GM19455 (cell line): ENCODE measurements at regions not wholly inside any gene's neighbourhood (a gene's known extent, or its start where the extent isn't known, plus 50 kb on each side); places are given as distances from the start of the nearest gene placed in this dataset.
"Not testable (repeated sequence)": the region's sequence is repeated elsewhere in the genome, so short reads cannot be mapped to it uniquely, and the experiment has no call there.

ENCODE experiments used
- ATAC-seq: cut with Tn5 transposase; IDR thresholded peaks from one replicate; pipeline ENCODE4 v1.9.1; 2021; ENCODE audit not compliant: unreplicated experiment

DNA sequence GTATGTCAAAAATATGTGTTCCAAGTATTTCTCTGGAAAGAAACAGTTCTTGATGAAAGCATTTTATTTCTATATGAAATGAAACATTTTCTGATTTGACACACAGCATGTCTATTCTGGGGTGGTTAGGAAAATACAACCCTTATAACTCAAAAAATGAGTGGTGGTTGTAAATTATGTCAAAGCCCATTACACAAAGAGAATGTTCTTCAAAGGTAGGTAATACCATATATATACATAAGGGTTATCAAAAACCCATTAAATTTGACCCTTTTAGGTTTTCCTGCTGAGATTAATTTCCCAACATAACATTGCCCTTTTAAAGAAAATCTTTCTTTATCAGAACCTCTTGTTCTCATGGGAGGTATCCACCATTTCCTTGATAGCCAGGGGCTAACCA, 420.5 kb upstream of the TECRL start:
- ATAC-seq = no peak

DNA sequence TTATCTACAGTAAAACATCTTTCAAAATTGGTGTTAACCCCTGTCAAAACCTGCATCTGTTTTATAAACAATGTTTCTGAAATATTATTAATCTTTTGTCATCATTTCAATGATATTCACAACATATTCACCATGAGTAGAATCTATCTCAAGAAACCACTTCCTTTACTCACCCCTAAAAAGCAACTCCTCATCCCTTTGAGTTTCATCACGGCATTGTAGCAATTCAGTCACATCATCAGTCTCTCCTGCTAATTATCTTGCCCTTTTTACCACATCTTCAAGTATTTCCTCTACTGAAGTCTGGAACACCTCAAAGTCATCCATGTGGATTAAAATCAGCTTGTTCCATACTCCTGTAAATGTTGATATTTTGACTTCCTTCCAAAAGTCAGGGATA, 415.3 kb upstream of the TECRL start:
- no peak for ATAC-seq

DNA sequence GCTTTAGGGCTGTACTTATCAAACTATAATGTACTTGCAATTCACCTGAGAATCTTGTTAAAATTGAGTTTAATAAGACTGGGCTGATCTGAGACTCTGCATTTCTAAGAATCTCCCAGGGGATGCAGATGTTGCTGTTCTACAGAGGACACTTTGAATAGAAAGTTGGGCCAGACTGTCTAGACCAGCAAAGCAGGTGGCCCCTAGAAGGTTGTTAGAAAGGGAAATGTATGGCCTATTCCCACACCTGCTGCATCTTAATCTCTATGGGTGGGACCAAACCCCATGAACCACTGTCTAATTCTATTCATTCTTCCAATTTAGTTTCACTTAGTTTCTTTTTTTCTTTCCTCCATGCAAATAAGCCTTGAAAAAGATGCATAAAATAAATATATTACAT, 413.2 kb upstream of the TECRL start:
- ATAC-seq = no peak

DNA sequence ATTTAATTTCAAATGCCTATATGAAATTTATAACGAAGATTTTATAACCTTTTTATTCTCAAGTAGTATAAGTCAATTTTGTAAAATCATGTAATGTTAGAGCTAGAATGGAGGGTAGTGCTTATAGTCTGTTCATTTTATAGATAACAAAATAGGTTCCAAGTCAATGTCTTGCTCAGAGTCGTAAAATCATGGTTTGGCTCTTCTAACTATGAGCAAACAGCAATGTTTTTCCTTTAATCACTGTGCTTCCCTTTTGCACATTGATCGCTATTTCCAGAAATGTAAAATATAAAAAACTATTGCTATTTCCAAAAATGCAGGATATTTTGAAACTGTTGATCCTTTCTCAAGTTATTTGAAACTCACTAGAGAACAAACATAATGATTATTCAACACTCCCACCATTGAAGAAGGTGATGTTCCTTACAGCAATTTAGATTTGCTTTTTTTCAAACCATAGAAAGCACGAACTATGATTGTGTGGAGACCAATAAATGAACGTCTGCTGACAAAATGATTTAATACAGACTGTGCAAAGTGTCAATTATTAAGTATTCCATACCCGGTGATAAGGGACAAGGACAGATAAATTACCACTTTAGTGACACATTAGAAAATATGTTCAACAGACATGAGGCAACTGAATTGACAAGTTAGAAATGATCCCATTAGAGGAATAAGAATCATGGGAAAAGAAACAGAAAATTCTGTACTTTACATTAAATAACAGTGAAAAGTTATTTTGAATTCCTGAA, 412.1 kb upstream of the TECRL start:
- ATAC-seq = no peak

DNA sequence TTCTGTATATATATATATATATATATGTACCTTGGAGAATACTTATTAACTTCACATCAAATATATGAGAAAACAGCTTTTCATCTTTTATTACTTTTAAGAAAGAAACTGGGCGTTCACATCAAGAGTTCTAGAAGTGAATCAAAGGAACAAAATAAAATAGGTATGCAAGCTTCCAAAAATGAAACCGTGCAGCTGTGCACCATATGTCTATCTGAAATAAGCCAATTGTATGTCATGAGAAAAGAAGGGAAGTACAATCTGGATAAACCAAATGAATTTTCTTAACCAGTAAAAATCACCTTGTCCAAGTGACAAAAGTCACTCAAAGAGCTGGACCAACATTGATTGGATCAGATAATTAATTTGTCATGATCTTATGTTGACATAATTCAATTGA, 405.4 kb upstream of the TECRL start:
- no peak for ATAC-seq

DNA sequence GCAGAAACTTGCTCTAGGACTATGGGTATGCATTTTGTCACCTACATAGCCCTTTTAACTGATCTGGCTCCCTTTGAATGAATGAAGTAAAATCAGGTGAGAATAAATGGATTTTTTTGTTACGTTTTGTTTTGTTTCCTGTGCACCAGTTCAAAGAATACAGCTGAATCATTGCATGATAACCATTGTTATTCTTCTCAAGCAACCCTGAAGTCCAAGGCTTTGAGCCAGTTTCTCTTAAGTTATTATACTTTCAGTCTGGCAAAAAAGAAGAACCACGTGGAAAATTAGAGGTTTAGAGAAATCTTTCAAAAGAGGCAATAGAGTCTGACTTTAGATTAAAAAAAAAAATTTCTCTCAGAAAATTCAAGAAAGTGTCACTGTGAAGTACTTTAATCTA, 398.6 kb upstream of the TECRL start:
- no peak for ATAC-seq

DNA sequence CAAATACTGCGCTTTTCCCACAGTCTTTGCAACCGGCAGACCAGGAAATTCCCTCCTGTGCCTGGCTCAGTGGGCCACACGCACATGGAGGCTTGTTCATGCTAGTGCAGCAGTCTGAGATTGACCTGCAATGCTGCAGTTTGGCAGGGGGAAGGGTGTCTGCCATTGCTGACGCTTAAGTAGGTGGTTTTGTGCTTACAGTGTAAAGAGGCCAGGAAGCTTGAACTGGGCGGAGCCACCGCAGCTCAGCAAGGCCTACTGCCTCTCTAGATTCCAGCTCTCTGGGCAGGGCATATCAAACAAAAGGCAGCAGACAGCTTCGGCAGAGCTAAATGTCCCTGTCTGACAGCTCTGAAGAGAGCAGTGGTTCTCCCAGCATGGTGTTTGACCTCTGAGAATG, 390.5 kb upstream of the TECRL start:
- ATAC-seq = no peak

DNA sequence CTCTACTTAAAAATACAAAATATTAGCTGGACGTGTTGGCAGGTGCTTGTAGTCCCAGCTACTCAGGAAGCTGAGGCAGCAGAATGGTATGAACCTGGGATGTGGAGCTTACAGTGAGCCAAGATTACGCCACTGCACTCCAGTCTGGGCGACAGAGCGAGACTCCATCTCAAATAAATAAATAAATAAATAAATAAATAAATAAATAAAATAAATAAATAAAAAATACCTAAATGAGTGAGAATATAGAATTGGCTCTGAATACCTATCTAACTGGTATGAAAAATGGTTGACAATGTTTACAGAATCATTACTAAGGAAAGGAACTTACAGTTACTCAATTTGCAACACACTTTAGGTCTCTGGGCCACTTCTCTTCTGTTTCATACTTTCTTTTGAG, 389.6 kb upstream of the TECRL start:
- not testable (repeated sequence) for ATAC-seq

DNA sequence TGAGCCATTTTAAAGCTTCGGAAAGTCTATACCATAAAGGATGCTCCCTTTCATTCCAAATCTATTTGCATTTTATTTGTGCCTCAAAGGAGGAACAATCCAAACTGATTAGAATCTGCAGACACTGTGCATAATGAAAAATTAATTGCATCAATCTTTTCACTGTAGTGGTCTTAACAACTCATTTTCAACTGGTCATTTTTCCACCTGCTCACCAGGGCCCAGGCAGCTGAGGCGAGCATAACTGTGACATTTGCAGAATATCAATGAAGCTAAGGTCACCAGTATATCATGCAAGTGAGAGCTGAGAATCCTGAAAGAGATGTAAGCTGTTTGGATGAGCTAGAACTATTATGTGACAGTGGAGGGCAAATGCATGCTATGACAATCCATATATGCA, 387.3 kb upstream of the TECRL start:
- no peak for ATAC-seq

DNA sequence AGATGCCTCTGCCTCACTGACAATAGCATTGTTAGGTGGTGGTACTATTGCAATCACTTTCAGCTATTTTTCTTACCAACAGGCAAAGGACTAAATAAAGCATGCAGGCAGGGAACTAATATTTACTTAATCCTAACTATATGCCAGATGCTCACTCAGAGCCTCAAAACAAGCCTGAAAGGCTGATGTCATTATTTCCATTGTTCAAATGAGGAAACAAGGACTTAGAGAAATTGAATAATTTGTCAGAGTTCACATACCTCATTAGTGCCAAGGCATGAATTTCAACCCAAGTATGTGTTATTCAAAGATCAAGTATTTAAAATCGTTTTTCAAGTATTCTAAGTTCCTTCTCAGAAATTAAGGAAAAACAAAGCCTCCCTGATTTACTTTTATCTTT, 374.9 kb upstream of the TECRL start:
- no peak for ATAC-seq

DNA sequence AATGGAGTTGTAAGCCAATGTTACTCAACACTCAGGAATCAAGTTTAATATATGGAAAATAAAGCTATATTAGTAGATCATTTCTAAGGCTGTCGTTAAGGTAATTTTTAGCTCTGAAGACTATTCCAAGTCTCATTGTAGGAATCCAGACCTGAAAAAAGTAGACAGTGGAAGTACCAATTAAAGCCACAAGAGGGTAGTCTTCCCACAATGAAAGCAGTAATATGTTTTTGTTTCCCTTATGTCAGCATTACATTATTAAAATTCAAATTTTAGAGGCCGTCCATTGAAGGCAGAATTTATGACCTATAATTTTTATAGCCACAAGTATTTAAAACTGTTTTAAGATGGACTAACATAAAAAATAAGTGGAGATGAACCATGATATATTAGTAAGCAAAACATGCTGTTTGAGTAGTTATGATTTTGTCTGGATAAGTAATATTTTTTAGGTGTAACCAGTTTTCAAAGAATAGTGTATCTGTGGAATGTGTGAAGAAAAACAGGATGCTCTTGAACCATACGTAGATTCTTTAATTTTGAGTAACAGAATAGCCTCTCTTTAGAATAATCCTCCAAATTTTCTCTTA, 372.6 kb upstream of the TECRL start:
- peak; percentile 66 for ATAC-seq

DNA sequence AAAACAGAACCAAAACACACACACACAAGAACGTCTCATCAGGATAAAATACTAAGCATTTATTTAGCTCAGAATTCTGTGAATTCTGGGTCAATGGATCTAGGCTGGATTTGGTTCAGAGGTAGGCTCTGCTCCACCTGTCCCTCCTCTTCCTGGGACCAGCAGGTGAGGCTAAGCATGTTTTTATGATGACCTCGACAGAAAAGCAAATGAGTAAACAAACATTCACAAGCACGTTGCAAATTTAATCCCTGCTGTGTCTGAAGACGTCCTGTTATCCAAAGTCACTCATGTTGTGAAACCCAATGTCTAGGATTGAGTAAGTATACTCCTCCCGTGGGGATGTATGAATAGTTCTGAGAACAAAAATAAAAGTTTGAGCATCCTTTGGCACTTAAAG, 371.4 kb upstream of the TECRL start:
- no peak for ATAC-seq

DNA sequence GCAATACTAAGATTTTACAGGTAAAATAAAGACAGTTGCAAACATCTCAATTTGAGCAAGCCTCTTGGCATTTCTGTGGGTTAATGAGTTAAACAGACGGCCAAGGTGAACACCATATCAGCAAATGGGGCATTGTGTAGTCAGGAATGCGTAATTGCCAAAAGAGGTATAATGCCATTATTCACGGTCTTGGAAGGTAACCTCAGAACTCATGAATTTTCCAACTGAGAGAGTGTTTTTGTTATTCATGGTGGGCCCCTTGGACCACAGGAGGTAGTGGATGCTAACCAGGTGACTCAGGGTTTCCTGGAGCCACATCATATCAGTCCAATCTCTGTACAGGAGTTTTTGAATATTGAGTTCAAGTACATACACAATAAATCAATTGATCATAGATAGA, 368.0 kb upstream of the TECRL start:
- ATAC-seq = no peak

DNA sequence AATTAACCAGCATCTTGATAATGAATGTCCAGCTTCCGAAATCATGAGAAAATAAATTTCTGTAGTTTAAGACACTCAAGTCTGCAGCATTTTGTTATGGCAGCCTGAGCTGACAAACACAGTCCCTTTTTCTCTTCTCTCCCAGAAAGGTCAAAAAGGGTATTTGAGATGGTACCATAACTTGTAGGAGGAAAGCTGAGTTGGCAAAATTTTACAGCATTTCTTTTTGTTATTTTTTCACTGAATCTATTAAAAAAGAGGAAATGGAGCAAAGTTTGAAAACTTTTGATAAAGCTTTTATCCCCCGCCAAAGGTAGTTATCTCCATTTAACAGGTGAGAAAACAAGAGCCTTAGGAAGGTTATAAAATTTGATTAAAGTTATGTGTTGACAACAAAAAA, 367.6 kb upstream of the TECRL start:
- ATAC-seq = no peak

DNA sequence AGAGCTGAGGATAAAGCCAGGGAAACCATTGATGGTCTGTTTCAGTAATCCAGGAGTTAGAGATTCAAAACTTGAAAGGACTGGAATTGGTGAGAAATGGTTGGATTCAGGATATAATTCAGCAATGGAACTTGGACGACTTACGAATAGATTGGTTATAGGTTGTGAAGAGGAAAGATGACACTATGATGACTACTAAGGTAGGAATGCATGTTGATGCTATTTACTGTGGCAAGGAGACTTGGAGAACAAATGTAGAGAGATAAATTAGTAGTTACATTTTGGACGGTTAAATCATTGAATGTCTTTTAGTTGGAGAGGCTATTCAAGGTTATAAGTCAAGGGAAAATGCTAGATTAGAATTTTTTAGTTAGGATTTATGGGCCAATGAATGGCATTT, 365.4 kb upstream of the TECRL start:
- no peak for ATAC-seq

DNA sequence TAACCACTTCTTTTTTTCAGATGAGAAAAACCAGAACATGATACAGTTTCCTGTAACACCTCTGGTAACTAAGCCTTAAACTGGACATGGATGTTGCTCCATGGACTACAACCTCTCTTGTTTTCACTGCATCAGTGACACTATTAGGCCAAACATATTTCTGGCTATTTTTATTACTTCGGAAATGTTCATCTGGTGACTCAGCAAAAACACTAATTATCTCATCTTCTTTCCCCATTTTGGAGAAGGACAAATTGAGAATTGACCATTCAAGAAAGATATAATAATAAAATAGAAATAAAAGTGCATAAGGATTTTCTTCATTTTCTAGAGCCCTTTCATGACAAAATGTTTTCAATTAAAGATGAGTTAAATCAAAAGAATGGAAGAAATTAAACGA, 361.9 kb upstream of the TECRL start:
- ATAC-seq = no peak

DNA sequence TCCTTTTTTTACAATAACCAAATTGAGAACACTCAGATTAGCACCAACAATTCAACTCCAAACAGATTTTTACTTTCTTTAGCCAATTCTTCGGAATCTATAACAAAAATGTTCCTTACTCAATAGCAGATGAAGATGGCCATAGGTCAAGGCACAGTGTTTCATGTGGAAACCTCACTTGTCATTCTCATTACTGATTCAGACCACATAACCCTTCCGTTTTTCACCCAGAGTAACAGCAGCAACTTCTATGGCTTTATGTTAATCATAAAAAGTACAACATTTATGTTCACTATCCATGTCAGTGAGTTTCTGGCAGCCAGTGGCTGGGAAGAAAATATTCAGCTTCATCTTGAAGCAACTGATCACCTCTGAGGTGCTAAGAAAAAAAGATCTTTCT, 358.3 kb upstream of the TECRL start:
- ATAC-seq = no peak

DNA sequence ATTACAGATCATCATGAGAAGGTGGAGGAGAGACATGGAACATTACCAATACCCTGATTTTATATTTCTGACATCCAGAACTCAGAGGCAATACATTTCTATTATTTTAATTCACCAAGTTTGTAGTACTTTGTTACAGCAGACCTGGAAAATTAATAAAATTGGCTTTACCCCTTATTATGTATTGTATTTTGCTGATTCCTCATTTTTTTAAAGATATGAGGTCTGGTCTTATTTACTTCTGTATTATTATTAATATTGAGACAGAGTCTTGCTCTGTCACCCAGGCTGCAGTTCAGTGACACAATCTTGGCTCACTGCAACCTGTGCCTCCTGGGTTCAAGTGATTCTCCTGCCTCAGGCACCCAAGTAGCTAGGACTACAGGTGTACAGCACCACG, 357.3 kb upstream of the TECRL start:
- no peak for ATAC-seq

DNA sequence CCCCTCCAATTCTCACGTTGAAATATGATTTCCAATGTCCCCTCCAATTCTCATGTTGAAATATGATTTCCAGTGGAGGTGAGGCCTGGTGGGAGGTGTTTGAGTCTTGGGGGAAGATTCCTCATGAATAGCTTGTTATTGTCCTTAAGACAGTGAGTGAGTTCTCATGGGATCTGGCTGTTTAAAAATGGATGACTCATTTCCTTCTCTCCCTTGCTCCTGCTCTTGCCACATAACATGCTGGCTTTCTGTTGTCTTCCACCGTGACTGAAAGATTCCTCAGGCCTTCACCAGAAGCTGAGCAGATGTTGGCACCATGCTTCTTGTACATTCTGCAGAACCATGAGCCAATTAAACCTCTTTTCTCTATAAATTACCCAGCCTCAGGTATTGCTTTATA, 346.8 kb upstream of the TECRL start:
- no peak for ATAC-seq

DNA sequence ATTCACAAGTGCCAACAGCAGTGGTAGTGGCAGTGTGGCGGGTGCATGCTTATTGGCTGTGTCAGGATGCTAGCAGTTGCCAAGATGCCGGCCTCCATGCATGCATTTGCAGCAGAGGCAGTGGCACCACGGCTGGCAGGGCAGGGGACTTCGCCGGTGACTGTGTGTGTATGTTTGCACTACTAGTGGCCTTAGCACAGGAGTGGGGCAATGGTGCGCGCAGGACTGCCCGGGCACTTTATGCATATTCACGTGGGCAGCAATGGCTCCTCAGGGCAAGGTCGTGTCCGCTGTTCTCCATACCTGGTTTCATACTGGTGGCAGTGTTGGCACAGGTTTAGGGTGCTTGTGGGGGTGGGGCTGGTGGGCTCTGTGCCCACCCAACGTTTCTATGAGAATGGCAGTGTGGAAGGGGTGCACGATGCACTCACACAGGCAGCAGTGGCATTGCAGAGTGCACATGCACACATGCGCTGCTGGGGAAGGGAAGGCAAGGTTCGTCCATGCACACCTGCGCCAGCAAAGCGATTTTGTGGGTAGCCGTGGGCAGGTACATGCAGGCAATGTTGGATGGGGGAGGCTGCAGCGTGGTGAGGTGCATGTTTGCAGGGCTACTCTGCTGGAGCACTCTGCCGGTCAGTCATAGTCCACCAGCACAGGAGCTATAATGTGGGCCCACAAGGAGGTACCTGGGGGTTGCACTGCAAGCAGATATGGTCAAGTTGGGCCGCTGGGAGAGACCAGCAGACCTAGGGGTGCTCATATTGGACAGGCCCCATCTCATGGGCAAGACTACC, 338.9 kb upstream of the TECRL start:
- no peak for ATAC-seq

DNA sequence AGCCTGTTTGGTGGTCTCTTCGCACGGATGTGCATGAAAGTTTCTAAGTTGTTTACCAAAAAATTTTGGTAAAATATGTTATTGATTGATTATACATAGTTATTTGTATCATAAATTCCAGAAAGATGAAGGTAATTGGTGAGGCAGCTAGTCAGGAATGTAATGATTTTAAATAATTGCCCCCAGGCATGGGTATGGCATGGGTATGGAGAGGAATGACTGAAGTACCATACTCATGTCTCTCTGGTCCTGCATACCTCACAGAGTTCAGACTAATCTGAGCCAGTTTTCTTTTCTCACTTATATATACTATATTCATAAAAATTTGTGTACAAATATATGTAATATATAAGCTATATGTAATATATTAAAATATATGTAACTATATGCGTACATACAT, 329.0 kb upstream of the TECRL start:
- ATAC-seq = no peak

DNA sequence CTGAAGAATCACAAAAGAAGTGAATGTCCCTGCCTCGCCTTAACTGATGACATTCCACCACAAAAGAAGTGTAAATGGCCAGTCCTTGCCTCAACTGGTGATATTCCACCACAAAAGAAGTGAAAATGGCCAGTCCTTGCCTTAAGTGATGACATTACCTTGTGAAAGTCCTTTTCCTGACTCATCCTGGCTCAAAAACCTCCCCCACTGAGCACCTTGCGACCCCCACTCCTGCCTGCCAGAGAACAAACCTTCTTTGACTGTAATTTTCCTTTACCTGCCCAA, 328.5 kb upstream of the TECRL start:
- ATAC-seq = not testable (repeated sequence)
